Panc1 (cell line): ENCODE measurements at regions not wholly inside any gene's neighbourhood (a gene's known extent, or its start where the extent isn't known, plus 50 kb on each side); places are given as distances from the start of the nearest gene placed in this dataset.

ENCODE experiments used
- POLR2AphosphoS5 ChIP-seq: IDR thresholded peaks from 2 replicates; pipeline ENCODE4 v1.6.1; 2012; ENCODE audit warnings: mild to moderate bottlenecking, low read depth, low read length, moderate library complexity
- SIN3A ChIP-seq: IDR thresholded peaks from 2 replicates; pipeline ENCODE4 v1.6.1; 2012; ENCODE audit warnings: low read depth, mild to moderate bottlenecking, low read length, moderate library complexity, borderline replicate concordance; ENCODE audit not compliant: insufficient read depth
- TCF7L2 ChIP-seq: IDR thresholded peaks from 2 replicates; pipeline ENCODE4 v1.6.1; 2011; ENCODE audit warnings: mild to moderate bottlenecking, low read depth, low read length, inconsistent platforms
- TF ChIP-seq, protein P1 (sequence below): fragments of 450-650 bp; IDR thresholded peaks from 2 replicates; pipeline ENCODE4 v1.5.1; 2017; ENCODE audit warnings: mild to moderate bottlenecking
- TF ChIP-seq, protein P2 (sequence below), 2 experiments: IDR thresholded peaks; 2 replicates each; pipeline ENCODE4 v1.6.1; 2011 to 2012; ENCODE audit warnings: low read depth in 2 of 2, control low read depth in 1 of 2, low read length in 1 of 2, mild to moderate bottlenecking in 1 of 2, moderate library complexity in 1 of 2; ENCODE audit not compliant: insufficient read depth in 1 of 2

DNA sequence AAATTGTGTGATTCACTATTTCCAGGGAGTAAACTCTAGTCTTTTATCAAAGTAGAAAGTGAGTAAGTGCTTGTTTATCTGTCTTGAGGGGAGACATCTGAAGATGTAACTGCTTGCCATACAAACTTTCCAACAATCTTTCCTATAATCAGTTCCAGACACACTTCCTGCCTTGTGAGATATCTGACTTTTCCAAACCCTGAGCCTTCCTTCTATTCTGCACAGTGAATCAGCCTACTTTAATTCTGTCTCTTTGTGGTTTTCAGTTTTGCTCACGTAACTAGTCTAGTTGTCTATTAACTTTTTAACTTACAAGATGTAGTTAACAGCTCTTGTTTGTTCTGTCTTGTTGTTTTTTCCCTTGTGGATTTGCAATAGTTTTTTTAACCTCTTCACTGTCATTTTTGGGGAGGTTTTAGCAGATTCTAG, 947.8 kb downstream of the C4orf33 start:
- TF ChIP-seq, protein P1, sequence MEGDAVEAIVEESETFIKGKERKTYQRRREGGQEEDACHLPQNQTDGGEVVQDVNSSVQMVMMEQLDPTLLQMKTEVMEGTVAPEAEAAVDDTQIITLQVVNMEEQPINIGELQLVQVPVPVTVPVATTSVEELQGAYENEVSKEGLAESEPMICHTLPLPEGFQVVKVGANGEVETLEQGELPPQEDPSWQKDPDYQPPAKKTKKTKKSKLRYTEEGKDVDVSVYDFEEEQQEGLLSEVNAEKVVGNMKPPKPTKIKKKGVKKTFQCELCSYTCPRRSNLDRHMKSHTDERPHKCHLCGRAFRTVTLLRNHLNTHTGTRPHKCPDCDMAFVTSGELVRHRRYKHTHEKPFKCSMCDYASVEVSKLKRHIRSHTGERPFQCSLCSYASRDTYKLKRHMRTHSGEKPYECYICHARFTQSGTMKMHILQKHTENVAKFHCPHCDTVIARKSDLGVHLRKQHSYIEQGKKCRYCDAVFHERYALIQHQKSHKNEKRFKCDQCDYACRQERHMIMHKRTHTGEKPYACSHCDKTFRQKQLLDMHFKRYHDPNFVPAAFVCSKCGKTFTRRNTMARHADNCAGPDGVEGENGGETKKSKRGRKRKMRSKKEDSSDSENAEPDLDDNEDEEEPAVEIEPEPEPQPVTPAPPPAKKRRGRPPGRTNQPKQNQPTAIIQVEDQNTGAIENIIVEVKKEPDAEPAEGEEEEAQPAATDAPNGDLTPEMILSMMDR, result no peak
- no peak for TF ChIP-seq SIN3A
- TF ChIP-seq TCF7L2, result no peak
- TF ChIP-seq POLR2AphosphoS5, result no peak
- TF ChIP-seq, protein P2, sequence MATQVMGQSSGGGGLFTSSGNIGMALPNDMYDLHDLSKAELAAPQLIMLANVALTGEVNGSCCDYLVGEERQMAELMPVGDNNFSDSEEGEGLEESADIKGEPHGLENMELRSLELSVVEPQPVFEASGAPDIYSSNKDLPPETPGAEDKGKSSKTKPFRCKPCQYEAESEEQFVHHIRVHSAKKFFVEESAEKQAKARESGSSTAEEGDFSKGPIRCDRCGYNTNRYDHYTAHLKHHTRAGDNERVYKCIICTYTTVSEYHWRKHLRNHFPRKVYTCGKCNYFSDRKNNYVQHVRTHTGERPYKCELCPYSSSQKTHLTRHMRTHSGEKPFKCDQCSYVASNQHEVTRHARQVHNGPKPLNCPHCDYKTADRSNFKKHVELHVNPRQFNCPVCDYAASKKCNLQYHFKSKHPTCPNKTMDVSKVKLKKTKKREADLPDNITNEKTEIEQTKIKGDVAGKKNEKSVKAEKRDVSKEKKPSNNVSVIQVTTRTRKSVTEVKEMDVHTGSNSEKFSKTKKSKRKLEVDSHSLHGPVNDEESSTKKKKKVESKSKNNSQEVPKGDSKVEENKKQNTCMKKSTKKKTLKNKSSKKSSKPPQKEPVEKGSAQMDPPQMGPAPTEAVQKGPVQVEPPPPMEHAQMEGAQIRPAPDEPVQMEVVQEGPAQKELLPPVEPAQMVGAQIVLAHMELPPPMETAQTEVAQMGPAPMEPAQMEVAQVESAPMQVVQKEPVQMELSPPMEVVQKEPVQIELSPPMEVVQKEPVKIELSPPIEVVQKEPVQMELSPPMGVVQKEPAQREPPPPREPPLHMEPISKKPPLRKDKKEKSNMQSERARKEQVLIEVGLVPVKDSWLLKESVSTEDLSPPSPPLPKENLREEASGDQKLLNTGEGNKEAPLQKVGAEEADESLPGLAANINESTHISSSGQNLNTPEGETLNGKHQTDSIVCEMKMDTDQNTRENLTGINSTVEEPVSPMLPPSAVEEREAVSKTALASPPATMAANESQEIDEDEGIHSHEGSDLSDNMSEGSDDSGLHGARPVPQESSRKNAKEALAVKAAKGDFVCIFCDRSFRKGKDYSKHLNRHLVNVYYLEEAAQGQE (IDR thresholded peaks at IDR 0.05; ENCODE audit: insufficient read depth in 1 of 2, low read depth in 2 of 2, low read length in 1 of 2), result no peak
